Activated CD4-positive, CD25-positive, alpha-beta regulatory T cell (primary cell): ENCODE measurements at regions not wholly inside any gene's neighbourhood (a gene's known extent, or its start where the extent isn't known, plus 50 kb on each side); places are given as distances from the start of the nearest gene placed in this dataset.

Experiments used
- DNase-seq, 4 experiments: peaks; one replicate each; lab custom pipeline; 2025; lab: John Stamatoyannopoulos, UW

- DNase-seq, result no peak
Measured at GRCh38 chr7:25632616-25633015, 404.3 kb upstream of the NPVF start.

GRCh38 chr7:25633426-25634036 lies 405.2 kb upstream of the NPVF start:
- no peak for DNase-seq

DNA sequence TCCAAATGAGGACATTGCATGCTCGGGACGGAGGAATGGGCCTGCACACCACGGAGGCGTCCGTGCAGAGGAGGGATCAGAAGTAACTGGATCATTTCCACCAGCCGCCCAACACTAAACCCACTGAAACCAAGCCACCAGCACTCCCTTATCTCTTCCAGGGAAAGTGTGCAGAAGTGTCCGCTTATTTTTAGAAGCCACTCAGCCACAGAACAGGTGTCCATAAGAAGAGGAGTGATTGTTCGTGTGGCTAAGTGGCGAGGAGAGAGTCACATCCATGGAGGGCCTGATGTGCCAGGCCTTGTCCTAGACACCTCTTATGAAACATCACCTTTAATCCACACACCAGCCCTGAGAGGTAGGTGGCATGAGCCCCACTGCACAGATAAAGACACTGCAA lies 407.9 kb upstream of the NPVF start:
- DNase-seq, result no peak

- DNase-seq, result no peak
Measured at GRCh38 chr7:25636871-25637283, 408.6 kb upstream of the NPVF start.

GRCh38 chr7:25638068-25638467 lies 409.8 kb upstream of the NPVF start:
- no peak for DNase-seq

DNA sequence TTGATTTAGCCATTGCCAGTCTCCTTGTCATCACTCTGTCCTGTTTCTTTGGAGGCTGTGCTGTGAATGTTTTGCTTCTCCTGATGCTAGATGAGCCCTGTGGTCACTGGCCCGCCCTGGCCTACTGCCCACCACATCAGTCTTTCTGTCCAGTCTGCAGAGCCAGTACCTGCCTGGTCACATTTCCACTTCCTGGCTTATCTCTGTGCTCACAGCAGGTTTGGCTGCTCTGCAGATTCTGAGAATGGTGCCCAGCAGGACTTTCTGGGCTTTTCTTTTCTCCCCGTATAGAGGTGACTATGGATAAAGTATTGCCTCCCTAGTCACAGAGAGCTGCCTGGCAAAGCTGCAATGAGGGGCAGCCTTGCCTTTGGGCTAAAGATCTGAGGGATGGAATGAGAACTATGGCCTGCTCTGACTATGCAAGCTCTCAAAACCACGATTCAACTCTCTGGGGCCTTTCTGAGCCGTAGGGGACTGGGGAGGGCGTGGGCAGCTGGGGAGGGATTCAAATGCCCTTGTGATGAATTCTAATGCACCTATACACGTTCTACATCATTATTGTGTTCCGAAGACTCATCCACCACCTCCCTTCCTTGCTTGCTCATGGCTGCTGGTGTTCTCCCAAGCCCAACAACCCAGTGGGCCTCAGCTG lies 410.4 kb upstream of the NPVF start:
- no peak for DNase-seq

DNA sequence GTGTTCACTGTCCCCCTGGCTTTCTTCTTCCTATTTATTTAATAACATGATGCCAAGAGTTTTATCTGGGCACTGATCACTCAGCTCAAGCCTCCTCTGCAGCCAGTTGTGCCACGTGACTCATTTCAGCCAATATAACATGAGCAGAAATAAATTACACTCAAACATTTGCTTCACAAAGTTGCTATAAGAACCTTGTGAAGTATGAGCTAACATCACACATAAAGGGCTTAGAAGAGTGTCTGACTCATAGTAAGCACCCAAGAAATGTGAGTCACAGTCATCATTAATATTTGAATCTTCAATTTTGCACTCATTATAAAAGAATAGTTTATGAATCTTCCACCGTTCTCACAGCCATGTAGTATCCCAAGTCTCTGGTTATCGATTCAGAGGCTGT lies 414.6 kb upstream of the NPVF start:
- no peak for DNase-seq

DNA sequence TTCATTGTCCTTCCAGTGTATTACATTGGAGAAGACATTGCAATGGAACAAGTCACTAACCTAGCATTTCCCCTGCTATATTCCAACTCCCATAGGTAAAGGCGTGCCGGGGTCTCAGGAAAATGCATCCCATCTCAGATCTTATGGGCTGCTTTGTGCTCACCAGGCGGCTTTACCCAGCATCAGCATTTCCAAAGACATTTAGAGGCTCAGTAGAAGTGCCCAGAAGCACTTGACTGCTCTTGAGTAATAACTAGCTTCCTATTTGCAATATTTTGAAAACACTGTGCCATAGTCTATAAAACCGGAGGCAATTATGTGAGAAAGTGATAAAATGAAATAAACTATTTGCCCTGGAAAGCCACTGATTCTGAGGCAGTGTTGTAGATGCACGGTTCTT lies 415.0 kb upstream of the NPVF start:
- DNase-seq, result no peak

DNA sequence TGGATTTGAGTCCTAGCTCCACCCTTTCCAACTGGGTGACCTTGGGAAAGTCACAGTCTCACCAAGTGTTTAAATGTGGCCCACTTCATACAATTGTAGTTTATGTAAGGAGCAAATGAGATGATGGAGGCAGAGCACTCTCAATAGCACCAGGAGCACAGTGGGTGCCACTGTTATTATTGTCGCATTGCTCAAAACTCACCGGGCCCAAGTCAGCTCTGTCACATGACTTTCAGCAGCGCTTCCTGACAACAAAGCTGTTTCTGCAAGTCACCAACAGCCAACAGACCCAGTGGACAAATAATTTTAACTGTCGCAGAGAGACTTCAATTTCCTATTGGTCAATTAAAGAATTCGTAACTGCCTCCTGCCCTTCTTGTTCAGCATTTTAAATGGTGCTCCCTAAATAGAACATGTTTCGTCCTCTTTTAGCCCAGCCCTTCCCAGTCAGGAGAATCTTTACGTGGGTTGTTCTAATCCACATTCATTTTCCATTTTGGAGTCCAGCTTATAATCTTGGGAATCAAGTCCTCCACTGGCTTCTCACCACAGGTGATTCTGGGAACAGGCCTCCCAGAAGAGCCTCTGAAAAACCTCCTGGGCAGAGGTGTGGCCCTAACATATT lies 415.6 kb upstream of the NPVF start:
- DNase-seq, result no peak

GRCh38 chr7:25646726-25647413 lies 418.6 kb upstream of the NPVF start:
- no peak for DNase-seq

DNA sequence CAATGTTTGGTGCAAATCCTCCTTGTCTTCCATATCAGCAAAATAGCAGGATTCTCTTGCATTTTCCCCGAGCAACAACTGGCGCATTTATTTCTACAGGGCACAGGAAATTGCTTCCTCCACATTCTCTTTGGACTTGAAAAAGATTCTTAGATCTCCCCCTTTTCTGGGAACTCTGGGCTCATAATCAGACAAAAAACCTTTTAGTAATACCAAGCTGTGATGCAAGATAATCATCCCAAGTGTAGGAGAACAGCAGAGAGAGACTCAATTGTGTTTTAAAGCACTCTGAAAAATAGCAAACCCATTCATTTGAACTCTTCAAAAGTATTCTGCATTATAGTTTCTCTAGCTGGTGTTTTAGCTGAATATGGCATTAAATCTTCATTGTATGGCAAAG lies 419.6 kb upstream of the NPVF start:
- no peak for DNase-seq

- no peak for DNase-seq
Measured at GRCh38 chr7:25652366-25652765, 424.1 kb upstream of the NPVF start.

DNA sequence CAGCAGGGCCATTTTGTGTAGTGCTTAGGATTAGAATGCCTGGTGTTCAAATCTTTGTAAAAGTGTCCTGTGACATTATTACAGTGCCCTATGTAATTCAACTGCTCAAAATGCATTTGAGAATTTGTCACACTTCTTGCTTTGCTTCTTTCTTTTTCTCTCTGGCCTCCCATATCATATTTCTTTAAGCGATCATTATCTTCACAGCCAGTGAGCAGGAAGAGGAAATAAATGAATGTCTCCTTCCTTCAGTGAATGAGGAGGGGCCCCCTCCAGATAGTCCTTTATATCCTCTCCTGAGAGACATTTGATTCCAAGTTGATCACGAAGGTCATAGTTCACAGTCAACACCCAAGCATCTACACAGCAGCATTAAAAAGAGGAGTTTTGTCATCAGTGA lies 425.1 kb upstream of the NPVF start:
- DNase-seq, result no peak

- DNase-seq, result no peak
Measured at GRCh38 chr7:25656071-25656470, 427.8 kb upstream of the NPVF start.

DNA sequence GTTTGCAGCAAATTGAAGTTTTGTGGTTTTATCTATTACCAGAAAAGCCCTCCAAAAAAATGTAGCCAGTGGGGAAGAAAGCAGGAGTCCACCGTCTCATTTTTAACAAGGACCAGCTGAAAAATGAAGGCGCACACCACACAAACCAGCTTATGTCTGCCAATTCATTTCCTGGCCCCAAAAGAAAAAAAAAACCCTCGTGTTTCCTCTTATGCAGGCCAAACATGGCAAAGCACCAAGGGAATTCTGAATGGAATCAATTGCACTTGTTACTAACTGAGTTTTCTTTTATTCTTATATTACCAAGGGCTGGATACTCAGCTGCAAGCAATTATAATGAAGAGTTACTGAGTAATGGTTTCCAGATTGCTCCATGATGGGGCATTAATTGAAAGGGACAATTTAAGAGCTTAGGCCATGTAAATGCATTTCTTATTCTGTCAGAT lies 428.3 kb upstream of the NPVF start:
- no peak for DNase-seq

- DNase-seq, result no peak
Measured at GRCh38 chr7:25658375-25658774, 430.1 kb upstream of the NPVF start.

- DNase-seq, result no peak
Measured at GRCh38 chr7:25659841-25660240, 431.6 kb upstream of the NPVF start.

DNA sequence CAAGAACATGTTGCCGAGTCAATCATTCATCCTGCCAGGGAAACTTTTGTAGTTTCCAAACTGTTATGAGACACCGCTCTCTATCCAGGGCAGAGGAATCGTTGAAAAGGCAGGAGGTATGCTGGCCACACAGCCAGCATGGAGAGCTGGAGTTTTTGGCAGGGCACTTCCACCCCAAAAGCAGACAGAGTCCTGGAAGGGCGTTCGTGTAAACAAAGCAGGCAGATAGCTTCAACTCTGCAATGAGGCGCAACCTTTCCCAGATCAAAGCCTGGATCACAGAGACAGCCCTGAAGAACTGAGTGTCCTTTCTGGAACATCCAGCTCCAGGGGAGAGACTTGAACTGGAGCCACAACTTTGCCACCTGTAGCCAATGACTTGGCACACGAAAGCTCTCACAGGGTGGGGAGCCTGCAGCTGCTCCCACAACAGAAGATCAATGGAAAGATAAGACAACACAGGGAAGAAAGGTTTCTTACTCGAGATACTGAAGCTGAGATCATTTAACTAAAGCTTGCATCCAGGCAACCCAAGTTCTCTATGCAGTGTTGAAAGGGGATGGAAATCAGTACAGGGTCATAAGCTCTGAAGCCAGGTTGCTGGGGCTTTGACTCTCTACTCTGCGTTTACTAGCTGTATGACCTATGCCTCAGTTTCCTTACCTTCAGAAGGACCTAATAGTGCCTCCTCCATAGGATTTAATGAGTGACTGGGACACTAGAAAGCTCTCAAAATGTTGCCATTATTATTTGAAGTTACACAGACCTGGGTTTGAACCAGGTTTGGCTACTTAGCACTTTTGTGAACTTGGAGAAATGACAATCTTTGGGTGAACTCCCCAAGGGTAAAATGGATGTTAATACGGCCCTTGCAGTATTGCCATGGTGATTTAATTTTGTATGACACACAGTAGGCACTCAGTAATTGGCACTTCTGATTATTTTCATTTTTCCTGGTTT lies 434.8 kb upstream of the NPVF start:
- no peak for DNase-seq

- DNase-seq, result no peak
Measured at GRCh38 chr7:25663877-25664276, 435.6 kb upstream of the NPVF start.

DNA sequence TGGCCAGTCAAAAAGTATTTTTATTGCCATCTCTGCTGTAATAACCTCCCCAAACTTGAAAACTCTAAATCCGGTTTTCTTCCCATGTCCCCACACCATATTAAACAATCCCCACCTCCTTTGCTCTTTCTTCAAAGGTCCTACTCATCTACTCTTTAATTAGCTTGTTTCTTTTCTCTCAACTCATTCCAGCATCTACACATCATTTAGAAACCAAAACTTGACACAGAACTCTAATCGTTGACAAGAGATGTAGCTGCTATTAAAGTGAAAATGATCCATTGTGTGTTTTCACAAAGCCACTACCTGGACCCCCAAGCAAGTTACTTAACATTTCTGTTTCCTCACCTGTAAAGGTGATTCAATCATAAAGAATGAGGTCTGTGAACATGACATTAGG lies 436.3 kb upstream of the NPVF start:
- DNase-seq, result no peak

DNA sequence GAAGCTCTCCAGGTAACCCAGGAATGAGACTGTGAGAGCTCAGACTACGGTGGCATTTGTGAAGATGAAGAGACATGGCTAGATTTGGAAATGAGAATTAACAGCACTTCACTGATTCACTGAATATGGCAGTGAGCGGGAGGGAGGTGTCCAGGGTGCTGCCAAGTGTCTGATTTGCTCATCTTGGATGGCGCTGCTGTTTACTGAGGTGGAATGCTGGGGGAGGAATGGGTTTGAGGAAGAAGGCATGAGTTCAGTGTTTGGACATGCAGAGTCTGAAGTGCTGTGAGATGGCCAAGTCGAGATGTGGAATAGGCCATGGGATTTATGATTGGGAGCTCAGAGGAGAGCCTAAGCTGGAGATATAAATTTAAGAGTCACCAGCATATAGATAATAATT lies 437.1 kb upstream of the NPVF start:
- DNase-seq, result no peak
